H9 (cell line): ENCODE measurements at regions not wholly inside any gene's neighbourhood (a gene's known extent, or its start where the extent isn't known, plus 50 kb on each side); places are given as distances from the start of the nearest gene placed in this dataset.

Experiments used
- DNase-seq: peaks from one replicate; pipeline ENCODE4 v3.0.0-alpha.2; 2017
- H2AFZ ChIP-seq: one replicate; pipeline ENCODE4 v1.6.1; 2013; ENCODE audit warnings: mild to moderate bottlenecking, low read length, control low read depth, moderate library complexity
- H2AK5ac ChIP-seq: 2 replicates; pipeline ENCODE4 v1.6.1; 2013; ENCODE audit warnings: low read length, control low read depth, mixed read lengths; ENCODE audit not compliant: insufficient read length
- H2BK120ac ChIP-seq: one replicate; pipeline ENCODE4 v1.6.1; 2013; ENCODE audit warnings: low read depth, mild to moderate bottlenecking, low read length, control low read depth, inconsistent platforms; ENCODE audit not compliant: poor library complexity, severe bottlenecking
- H2BK12ac ChIP-seq: 2 replicates; pipeline ENCODE4 v1.6.1; 2013; ENCODE audit warnings: low read length, control low read depth, mixed read lengths, low read depth; ENCODE audit not compliant: insufficient read length
- H2BK15ac ChIP-seq: 2 replicates; pipeline ENCODE4 v1.6.1; 2013; ENCODE audit warnings: low read depth, low read length, control low read depth
- H2BK20ac ChIP-seq: one replicate; pipeline ENCODE4 v1.6.1; 2013; ENCODE audit warnings: low read depth, mild to moderate bottlenecking, low read length, control low read depth, inconsistent platforms; ENCODE audit not compliant: poor library complexity, severe bottlenecking
- H2BK5ac ChIP-seq: 2 replicates; pipeline ENCODE4 v1.6.1; 2013; ENCODE audit warnings: low read length, control low read depth, mixed read lengths; ENCODE audit not compliant: insufficient read length
- H3K14ac ChIP-seq: 2 replicates; pipeline ENCODE4 v1.6.1; 2013; ENCODE audit warnings: low read length, control low read depth; ENCODE audit not compliant: insufficient read depth
- H3K18ac ChIP-seq: 2 replicates; pipeline ENCODE4 v1.6.1; 2013; ENCODE audit warnings: low read depth, mild to moderate bottlenecking, mixed read lengths, low read length, control low read depth; ENCODE audit not compliant: insufficient read length
- H3K23ac ChIP-seq: 2 replicates; pipeline ENCODE4 v1.6.1; 2013; ENCODE audit warnings: low read length, control low read depth, mixed read lengths, low read depth; ENCODE audit not compliant: insufficient read length
- H3K23me2 ChIP-seq: 2 replicates; pipeline ENCODE4 v1.6.1; 2013; ENCODE audit warnings: low read depth, mild to moderate bottlenecking, mixed read lengths, low read length, control low read depth; ENCODE audit not compliant: insufficient read length, poor library complexity, severe bottlenecking
- H3K27ac ChIP-seq: 2 replicates; pipeline ENCODE4 v1.5.1; 2013; ENCODE audit warnings: low read length, control low read depth, mixed read lengths, low read depth; ENCODE audit not compliant: insufficient read length
- H3K27me3 ChIP-seq: 2 replicates; pipeline ENCODE4 v1.6.1; 2013; ENCODE audit warnings: low read length, control low read depth, inconsistent platforms; ENCODE audit not compliant: insufficient read depth
- H3K4ac ChIP-seq: 2 replicates; pipeline ENCODE4 v1.6.1; 2013; ENCODE audit warnings: low read depth, mild to moderate bottlenecking, control low read depth, inconsistent platforms, low read length, moderate library complexity
- H3K4me1 ChIP-seq: 2 replicates; pipeline ENCODE4 v1.6.1; 2013; ENCODE audit warnings: low read length, control low read depth, inconsistent platforms; ENCODE audit not compliant: insufficient read depth
- H3K4me2 ChIP-seq: 2 replicates; pipeline ENCODE4 v1.6.1; 2013; ENCODE audit warnings: low read length, control low read depth, mixed read lengths; ENCODE audit not compliant: insufficient read length, insufficient read depth
- H3K56ac ChIP-seq: 2 replicates; pipeline ENCODE4 v1.6.1; 2013; ENCODE audit warnings: low read depth, mild to moderate bottlenecking, mixed read lengths, low read length, control low read depth; ENCODE audit not compliant: insufficient read length
- H3K79me1 ChIP-seq: 2 replicates; pipeline ENCODE4 v1.6.1; 2013; ENCODE audit warnings: low read depth, mild to moderate bottlenecking, moderate library complexity, low read length, control low read depth, inconsistent platforms; ENCODE audit not compliant: insufficient read depth, poor library complexity, severe bottlenecking
- H3K79me2 ChIP-seq: 2 replicates; pipeline ENCODE4 v1.6.1; 2013; ENCODE audit warnings: low read length, control low read depth, inconsistent platforms; ENCODE audit not compliant: insufficient read depth
- H3K9ac ChIP-seq: 2 replicates; pipeline ENCODE4 v1.6.1; 2013; ENCODE audit warnings: low read length, control low read depth, mixed read lengths; ENCODE audit not compliant: insufficient read length; ENCODE audit errors: extremely low read depth
- H3K9me3 ChIP-seq: one replicate; pipeline ENCODE4 v1.6.1; 2013; ENCODE audit warnings: low read depth, low read length, inconsistent platforms; ENCODE audit not compliant: control insufficient read depth
- H3T11ph ChIP-seq: one replicate; pipeline ENCODE4 v1.6.1; 2013; ENCODE audit warnings: mild to moderate bottlenecking, low read length, control low read depth, inconsistent platforms
- H4K20me1 ChIP-seq: one replicate; pipeline ENCODE4 v1.6.1; 2013; ENCODE audit not compliant: control insufficient read depth, insufficient read length, insufficient read depth
- H4K5ac ChIP-seq: 2 replicates; pipeline ENCODE4 v1.6.1; 2013; ENCODE audit warnings: low read depth, mild to moderate bottlenecking, mixed read lengths, low read length, control low read depth; ENCODE audit not compliant: insufficient read length
- H4K8ac ChIP-seq: replicated peaks from 2 replicates; pipeline ENCODE4 v1.6.1; 2013; ENCODE audit warnings: low read length, control low read depth, mixed read lengths, low read depth; ENCODE audit not compliant: insufficient read length
- H4K91ac ChIP-seq: 2 replicates; pipeline ENCODE4 v1.6.1; 2013; ENCODE audit warnings: low read depth, mild to moderate bottlenecking, moderate library complexity, mixed read lengths, low read length, control low read depth; ENCODE audit not compliant: insufficient read length
- H3K27ac Mint-ChIP-seq, 3 experiments: 2 replicates in 2 of 3; 3 replicates in 1 of 3; pipeline ENCODE4 v1.8.0; 2020 to 2021; ENCODE audit warnings: mixed read lengths in 3 of 3, mild to moderate bottlenecking in 1 of 3, moderate library complexity in 1 of 3
- H3K27me3 Mint-ChIP-seq: 2 replicates; pipeline ENCODE4 v1.8.0; 2021; ENCODE audit warnings: low read depth, mild to moderate bottlenecking, moderate library complexity, mixed read lengths
- H3K36me3 Mint-ChIP-seq, 3 experiments: 2 replicates in 2 of 3; 3 replicates in 1 of 3; pipeline ENCODE4 v1.8.0; 2020 to 2021; ENCODE audit warnings: low read depth in 3 of 3, mixed read lengths in 3 of 3; ENCODE audit not compliant: insufficient read depth in 1 of 3
- H3K4me1 Mint-ChIP-seq, 2 experiments: 2 replicates each; pipeline ENCODE4 v1.8.0; 2020; ENCODE audit warnings: mixed read lengths in 2 of 2
- H3K4me3 Mint-ChIP-seq, 2 experiments: 2 replicates in 1 of 2; 3 replicates in 1 of 2; pipeline ENCODE4 v1.8.0; 2020 to 2021; ENCODE audit warnings: mild to moderate bottlenecking in 2 of 2, mixed read lengths in 2 of 2, moderate library complexity in 1 of 2
- H3K9me3 Mint-ChIP-seq, 2 experiments: 2 replicates in 1 of 2; 3 replicates in 1 of 2; pipeline ENCODE4 v1.8.0; 2020; ENCODE audit warnings: mild to moderate bottlenecking in 2 of 2, mixed read lengths in 2 of 2, moderate library complexity in 1 of 2
- CTCF ChIP-seq: fragments of 200-600 bp; sonication (generic); conservative IDR thresholded peaks from 3 replicates; pipeline ENCODE4 v1.8.0; 2021; ENCODE audit warnings: antibody characterized with exemption, mild to moderate bottlenecking
- WGBS: extraction: QIAGEN DNeasy Blood & Tissue Kit; methylation state at CpG from one replicate; pipeline ENCODE4 v1.1.7; 2013; ENCODE audit warnings: missing lambda C conversion rate, low lambda C conversion rate, mixed read lengths; ENCODE audit not compliant: insufficient read length; ENCODE audit errors: extremely low coverage; 5-methylcytosine and 5-hydroxymethylcytosine counted together

- no peaks in the 10 kb centered on the region for H3K9me3 Mint-ChIP-seq
- H4K5ac ChIP-seq: no peak overlapping the region
- no peak overlapping the region for H3T11ph ChIP-seq
- no peaks in the 10 kb centered on the region for H3K79me1 ChIP-seq
- H2AFZ ChIP-seq: no peak overlapping the region
- H3K23ac ChIP-seq: no peak overlapping the region
- H4K8ac ChIP-seq: no peak overlapping the region
- H2BK20ac ChIP-seq: no peak overlapping the region
- no peak overlapping the region for H3K27ac ChIP-seq
- H2BK120ac ChIP-seq: no peak overlapping the region
- no peaks in the 10 kb centered on the region for H3K4me1 ChIP-seq
- H3K4me3 Mint-ChIP-seq: no peak overlapping the region
- H3K9me3 ChIP-seq: no peaks in the 10 kb centered on the region
- no peak overlapping the region for H3K4ac ChIP-seq
- H3K14ac ChIP-seq: no peak overlapping the region
- no peaks in the 10 kb centered on the region for H3K27me3 Mint-ChIP-seq
- TF ChIP-seq CTCF: no peak
- H2AK5ac ChIP-seq: no peak overlapping the region
- H3K23me2 ChIP-seq: no peaks in the 10 kb centered on the region
- no peaks in the 10 kb centered on the region for H4K20me1 ChIP-seq
- no peak for DNase-seq
- H3K9ac ChIP-seq: no peak overlapping the region
- no peak overlapping the region for H3K4me2 ChIP-seq
- H3K27ac Mint-ChIP-seq: no peak overlapping the region
- no peaks in the 10 kb centered on the region for H3K27me3 ChIP-seq
- no peak overlapping the region for H2BK5ac ChIP-seq
- no peak overlapping the region for H3K18ac ChIP-seq
- H3K4me1 Mint-ChIP-seq: no peaks in the 10 kb centered on the region
- H3K79me2 ChIP-seq: no peaks in the 10 kb centered on the region
- WGBS: no CpG with 5 or more reads among the region's 4 CpGs
- H3K56ac ChIP-seq: no peak overlapping the region
- no peaks in the 10 kb centered on the region for H3K36me3 Mint-ChIP-seq
- no peak overlapping the region for H2BK12ac ChIP-seq
- no peak overlapping the region for H2BK15ac ChIP-seq
- H4K91ac ChIP-seq: no peak overlapping the region
Observed at GRCh38 chr7:115613836-115614235, 416.7 kb downstream of the TFEC start.
